ENCODE measurements at regions not wholly inside any gene's neighbourhood (a gene's known extent, or its start where the extent isn't known, plus 50 kb on each side); places are given as distances from the start of the nearest gene placed in this dataset.

GRCh38 chr4:20391912-20392311 lies 140.2 kb downstream of the SLIT2 start:
- no peak for DNase-seq (ENCODE audit: extremely low read depth in 1 of 11, low read depth in 9 of 11, low spot score in 4 of 11)

- DNase-seq (ENCODE audit: extremely low read depth in 1 of 11, low read depth in 9 of 11, low spot score in 4 of 11), result no peak
Measured at GRCh38 chr4:20393486-20394100, 141.9 kb downstream of the SLIT2 start.

- DNase-seq (ENCODE audit: extremely low read depth in 1 of 11, low read depth in 9 of 11, low spot score in 4 of 11), result no peak
Measured at GRCh38 chr4:20394512-20394911, 142.8 kb downstream of the SLIT2 start.

GRCh38 chr4:20395160-20395773 lies 143.6 kb downstream of the SLIT2 start:
- DNase-seq (ENCODE audit: extremely low read depth in 1 of 11, low read depth in 9 of 11, low spot score in 4 of 11), result peak in 3 of 11 donors; percentile 10 to 20 (median 14)

GRCh38 chr4:20403290-20403689 lies 151.6 kb downstream of the SLIT2 start:
- DNase-seq (ENCODE audit: extremely low read depth in 1 of 11, low read depth in 9 of 11, low spot score in 4 of 11), result no peak

GRCh38 chr4:20403846-20404245 lies 152.1 kb downstream of the SLIT2 start:
- DNase-seq (ENCODE audit: extremely low read depth in 1 of 11, low read depth in 9 of 11, low spot score in 4 of 11), result no peak

GRCh38 chr4:20408611-20409010 lies 156.9 kb downstream of the SLIT2 start:
- DNase-seq (ENCODE audit: extremely low read depth in 1 of 11, low read depth in 9 of 11, low spot score in 4 of 11), result no peak

- DNase-seq (ENCODE audit: extremely low read depth in 1 of 11, low read depth in 9 of 11, low spot score in 4 of 11), result no peak
Measured at GRCh38 chr4:20412072-20412471, 160.4 kb downstream of the SLIT2 start.

GRCh38 chr4:20416800-20417199 lies 165.1 kb downstream of the SLIT2 start:
- no peak for DNase-seq (ENCODE audit: extremely low read depth in 1 of 11, low read depth in 9 of 11, low spot score in 4 of 11)

- DNase-seq (ENCODE audit: extremely low read depth in 1 of 11, low read depth in 9 of 11, low spot score in 4 of 11), result peak in 5 of 11 donors; percentile 6 to 43 (median 35)
Measured at GRCh38 chr4:20418861-20419451, 167.3 kb downstream of the SLIT2 start.

- no peak for DNase-seq (ENCODE audit: extremely low read depth in 1 of 11, low read depth in 9 of 11, low spot score in 4 of 11)
Measured at GRCh38 chr4:20420916-20421602, 169.4 kb downstream of the SLIT2 start.

GRCh38 chr4:20421603-20421985 lies 169.9 kb downstream of the SLIT2 start:
- no peak for DNase-seq (ENCODE audit: extremely low read depth in 1 of 11, low read depth in 9 of 11, low spot score in 4 of 11)

GRCh38 chr4:20422398-20422797 lies 170.7 kb downstream of the SLIT2 start:
- DNase-seq (ENCODE audit: extremely low read depth in 1 of 11, low read depth in 9 of 11, low spot score in 4 of 11), result peak in 3 of 11 donors; percentile 25 to 27 (median 26)

GRCh38 chr4:20423420-20423819 lies 171.7 kb downstream of the SLIT2 start:
- DNase-seq (ENCODE audit: extremely low read depth in 1 of 11, low read depth in 9 of 11, low spot score in 4 of 11), result no peak

- no peak for DNase-seq (ENCODE audit: extremely low read depth in 1 of 11, low read depth in 9 of 11, low spot score in 4 of 11)
Measured at GRCh38 chr4:20426028-20426427, 174.3 kb downstream of the SLIT2 start.

GRCh38 chr4:20428436-20429160 lies 176.9 kb downstream of the SLIT2 start:
- DNase-seq (ENCODE audit: extremely low read depth in 1 of 11, low read depth in 9 of 11, low spot score in 4 of 11), result no peak

GRCh38 chr4:20430259-20430941 lies 178.7 kb downstream of the SLIT2 start:
- DNase-seq (ENCODE audit: extremely low read depth in 1 of 11, low read depth in 9 of 11, low spot score in 4 of 11), result no peak

- no peak for DNase-seq (ENCODE audit: extremely low read depth in 1 of 11, low read depth in 9 of 11, low spot score in 4 of 11)
Measured at GRCh38 chr4:20431543-20431951, 179.8 kb downstream of the SLIT2 start.

- no peak for DNase-seq (ENCODE audit: extremely low read depth in 1 of 11, low read depth in 9 of 11, low spot score in 4 of 11)
Measured at GRCh38 chr4:20432088-20432487, 180.4 kb downstream of the SLIT2 start.

All from renal cortex interstitium (tissue), 11 donors.